K562 (cell line): ENCODE measurements at regions not wholly inside any gene's neighbourhood (a gene's known extent, or its start where the extent isn't known, plus 50 kb on each side); places are given as distances from the start of the nearest gene placed in this dataset.

Experiments used
- ATAC-seq: fragments of 200-7000 bp; cut with Tn5 transposase; 3 replicates; pipeline ENCODE4 v1.9.1; 2020; ENCODE audit warnings: moderate library complexity
- BruUV-seq: library from RNA; stranded (reverse); fragments of 400-500 nt; replicated peaks from 2 replicates; lab custom pipeline; 2021; lab: Mats Ljungman, UMichigan
- CTCF ChIA-PET: fragments of 300-600 bp; formaldehyde crosslinking; extraction: SDS; loops from one replicate; lab custom pipeline; 2021; ENCODE audit warnings: low intra/inter-chr PET ratio; lab: Yijun Ruan, JAX
- POLR2A ChIA-PET: fragments of 300-600, 350-650 bp; sonication (Branson Sonifier 250); formaldehyde crosslinking; extraction: SDS; loops from one replicate; lab custom pipeline; 2021; ENCODE audit warnings: antibody characterized with exemption, inconsistent platforms; lab: Yijun Ruan, JAX
- DNase-seq, 4 experiments: peaks; one replicate each; pipeline versions ENCODE4 v3.0.0 to v3.0.0-alpha.2; 2011 to 2018; ENCODE audit warnings: low spot score in 3 of 4, mixed read lengths in 3 of 4; ENCODE audit errors: extremely low read depth in 1 of 4
- FAIRE-seq: peaks from 2 replicates; lab custom pipeline; 2011; peaks lifted over from hg19 to GRCh38; lab: Jason Lieb, UNC
- H2AFZ ChIP-seq: 2 replicates; pipeline ENCODE4 v1.6.0; 2011; ENCODE audit warnings: low read depth, low read length, control low read depth, inconsistent platforms
- H3K27ac ChIP-seq: fragments of 200-600 bp; 3 replicates; pipeline ENCODE4 v1.8.0; 2011; ENCODE audit warnings: low read depth, mild to moderate bottlenecking, control low read depth, inconsistent platforms, low read length, moderate library complexity, mixed read lengths; ENCODE audit errors: extremely low read depth
- H3K27me3 ChIP-seq, 2 experiments: fragments of 300-600 bp in 1 of 2; 2 replicates in 1 of 2; 3 replicates in 1 of 2; pipeline versions ENCODE4 v1.6.0 to v1.8.0; 2011; ENCODE audit warnings: inconsistent platforms in 2 of 2, low read length in 2 of 2, mild to moderate bottlenecking in 1 of 2, mixed read lengths in 1 of 2, moderate library complexity in 1 of 2; ENCODE audit not compliant: control insufficient read depth in 2 of 2, insufficient read depth in 2 of 2
- H3K36me3 ChIP-seq: fragments of 300-600 bp; 3 replicates; pipeline ENCODE4 v1.8.0; 2011; ENCODE audit warnings: mild to moderate bottlenecking, low read length, inconsistent platforms; ENCODE audit not compliant: control insufficient read depth, insufficient read depth
- H3K4me1 ChIP-seq, 2 experiments: fragments of 200-600 bp in 1 of 2; replicated peaks in 1 of 2; 2 replicates in 1 of 2; 3 replicates in 1 of 2; pipeline versions ENCODE4 v1.5.1 to v1.8.0; 2011; ENCODE audit warnings: inconsistent platforms in 2 of 2, low read length in 2 of 2, mild to moderate bottlenecking in 1 of 2, mixed read lengths in 1 of 2, moderate library complexity in 1 of 2; ENCODE audit not compliant: control insufficient read depth in 2 of 2, insufficient read depth in 2 of 2
- H3K4me2 ChIP-seq: 2 replicates; pipeline ENCODE4 v1.6.1; 2011; ENCODE audit warnings: low read length, control low read depth, inconsistent platforms, mixed read lengths; ENCODE audit not compliant: insufficient read depth
- H3K4me3 ChIP-seq: fragments of 200-600 bp; sonication (generic), shearing (Covaris generic); 2 replicates; pipeline ENCODE4 v1.5.1; 2016; ENCODE audit warnings: control low read depth, inconsistent platforms
- H3K79me2 ChIP-seq: fragments of 200-600 bp; 3 replicates; pipeline ENCODE4 v1.8.0; 2011; ENCODE audit warnings: low read length, inconsistent platforms; ENCODE audit not compliant: control insufficient read depth, insufficient read depth
- H3K9ac ChIP-seq, 2 experiments: 2 replicates each; pipeline versions ENCODE4 v1.6.0 to v1.6.1; 2011; ENCODE audit warnings: low read depth in 2 of 2, low read length in 2 of 2, control low read depth in 1 of 2, inconsistent platforms in 1 of 2, mild to moderate bottlenecking in 1 of 2, mixed read lengths in 1 of 2; ENCODE audit not compliant: insufficient read depth in 1 of 2
- H3K9me1 ChIP-seq: one replicate; pipeline ENCODE4 v1.6.0; 2011; ENCODE audit warnings: inconsistent platforms, mild to moderate bottlenecking, low read length, moderate library complexity; ENCODE audit not compliant: control insufficient read depth, insufficient read depth
- H3K9me3 ChIP-seq: replicated peaks from 2 replicates; pipeline ENCODE4 v1.5.1; 2011; ENCODE audit warnings: low read depth, low read length, inconsistent platforms; ENCODE audit not compliant: control insufficient read depth, insufficient read depth
- H4K20me1 ChIP-seq: replicated peaks from 2 replicates; pipeline ENCODE4 v1.6.1; 2011; ENCODE audit warnings: low read length, inconsistent platforms, mixed read lengths; ENCODE audit not compliant: control insufficient read depth, insufficient read depth
- ATF3 ChIP-seq, 2 experiments: fragments of 450-650 bp in 1 of 2; sonication (generic) in 1 of 2; formaldehyde crosslinking in 1 of 2; IDR thresholded peaks in 1 of 2; conservative IDR thresholded peaks in 1 of 2; 2 replicates each; pipeline versions ENCODE4 v1.6.1 to v1.8.1; 2016 to 2023; ENCODE audit warnings: mild to moderate bottlenecking in 2 of 2, moderate library complexity in 2 of 2, inconsistent platforms in 1 of 2, missing genetic modification reagents in 1 of 2
- BHLHE40 ChIP-seq: IDR thresholded peaks from 2 replicates; pipeline ENCODE4 v1.6.1; 2011; ENCODE audit warnings: low read length, improper control_type of control experiment
- E2F3 ChIP-seq: fragments of 250-450 bp; sonication (Bioruptor Pico); IDR thresholded peaks from 2 replicates; pipeline ENCODE4 v1.4.0; 2020; ENCODE audit warnings: mild to moderate bottlenecking
- GTF3C2 ChIP-seq: IDR thresholded peaks from 3 replicates; pipeline ENCODE4 v1.6.1; 2011; ENCODE audit warnings: borderline replicate concordance, mild to moderate bottlenecking, moderate library complexity; ENCODE audit not compliant: insufficient read length; ENCODE audit errors: extremely low read depth
- HDAC3 ChIP-seq: fragments of 450-650 bp; IDR thresholded peaks from 2 replicates; pipeline ENCODE4 v1.6.1; 2018; ENCODE audit warnings: borderline replicate concordance, mild to moderate bottlenecking, moderate library complexity; ENCODE audit not compliant: partially characterized antibody
- IRF2 ChIP-seq: sonication (generic); formaldehyde crosslinking; IDR thresholded peaks from 2 replicates; pipeline ENCODE4 v1.8.1; 2022; ENCODE audit warnings: mild to moderate bottlenecking, missing genetic modification reagents
- KLF16 ChIP-seq: IDR thresholded peaks from 2 replicates; pipeline ENCODE4 v1.6.1; 2016; ENCODE audit warnings: antibody characterized with exemption
- NBN ChIP-seq: fragments of 450-650 bp; IDR thresholded peaks from 2 replicates; pipeline ENCODE4 v1.6.1; 2016; ENCODE audit warnings: low read depth, mild to moderate bottlenecking
- RHOXF2B ChIP-seq: fragments of 250-450 bp; sonication (Bioruptor Pico); conservative IDR thresholded peaks from 2 replicates; pipeline ENCODE4 v1.5.1; 2021
- SETDB1 ChIP-seq: IDR thresholded peaks from one replicate; pipeline ENCODE4 v1.6.1; 2012; ENCODE audit warnings: low read length, control low read depth, inconsistent platforms
- WGBS: fragments of 100-300 bp; shearing (Covaris generic); methylation state at CpG from one replicate; pipeline ENCODE4 v1.1.6; 2016; ENCODE audit warnings: low coverage, mixed read lengths; ENCODE audit not compliant: insufficient coverage; ENCODE audit errors: missing lambda C conversion rate; 5-methylcytosine and 5-hydroxymethylcytosine counted together
- in situ Hi-C: fragments of 300-500 bp; cut with MboI; formaldehyde crosslinking; loops from 4 replicates; pipeline ENCODE4 v1.15.0; 2018; ENCODE audit warnings: inconsistent platforms, mixed read lengths
- intact Hi-C: fragments of 100-400 bp; cut with micrococcal nuclease; formaldehyde crosslinking; loops from 2 replicates; pipeline ENCODE4 v1.14.2; 2022
- TF ChIP-seq, protein P1 (sequence below): sonication (generic); formaldehyde crosslinking; IDR thresholded peaks from 2 replicates; pipeline ENCODE4 v1.9.0; 2022; ENCODE audit warnings: mild to moderate bottlenecking, missing genetic modification reagents
- TF ChIP-seq, protein P2 (sequence below): fragments of 450-650 bp; formaldehyde crosslinking; IDR thresholded peaks from 2 replicates; pipeline ENCODE4 v1.4.0; 2020; ENCODE audit warnings: mild to moderate bottlenecking, moderate library complexity

GRCh38 chr10:36647540-36647939, 477.9 kb upstream of the ANKRD30A start (continued):
- TF ChIP-seq GTF3C2 (no peak), KLF16 (no peak), ATF3 (IDR thresholded peaks at IDR 0.05) (no peak), ATF3 (CRISPR knock-in tag; conservative IDR thresholded peaks at IDR 0.05) (no peak)

- CTCF ChIA-PET = no interaction called here
- Histone ChIP-seq H3K9me1 (no peaks in the 10 kb centered on the region), H3K4me2 (no peak overlapping the region), H2AFZ (no peak overlapping the region), H3K79me2 (no peaks in the 10 kb centered on the region)
- BruUV-seq = no TSS peak
- ATAC-seq (no peak), DNase-seq (no peak)
- TF ChIP-seq IRF2 (no peak), RHOXF2B (CRISPR knock-in tag) (no peak), E2F3 (CRISPR knock-in tag) (no peak), BHLHE40 (no peak), SETDB1 (no peak), HDAC3 (no peak), NBN (no peak)
- TF ChIP-seq, protein P1, sequence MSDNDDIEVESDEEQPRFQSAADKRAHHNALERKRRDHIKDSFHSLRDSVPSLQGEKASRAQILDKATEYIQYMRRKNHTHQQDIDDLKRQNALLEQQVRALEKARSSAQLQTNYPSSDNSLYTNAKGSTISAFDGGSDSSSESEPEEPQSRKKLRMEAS = no peak
- TF ChIP-seq, protein P2, sequence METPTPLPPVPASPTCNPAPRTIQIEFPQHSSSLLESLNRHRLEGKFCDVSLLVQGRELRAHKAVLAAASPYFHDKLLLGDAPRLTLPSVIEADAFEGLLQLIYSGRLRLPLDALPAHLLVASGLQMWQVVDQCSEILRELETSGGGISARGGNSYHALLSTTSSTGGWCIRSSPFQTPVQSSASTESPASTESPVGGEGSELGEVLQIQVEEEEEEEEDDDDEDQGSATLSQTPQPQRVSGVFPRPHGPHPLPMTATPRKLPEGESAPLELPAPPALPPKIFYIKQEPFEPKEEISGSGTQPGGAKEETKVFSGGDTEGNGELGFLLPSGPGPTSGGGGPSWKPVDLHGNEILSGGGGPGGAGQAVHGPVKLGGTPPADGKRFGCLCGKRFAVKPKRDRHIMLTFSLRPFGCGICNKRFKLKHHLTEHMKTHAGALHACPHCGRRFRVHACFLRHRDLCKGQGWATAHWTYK = no peak
- TF ChIP-seq, all 486 proteins: peak for 0
- FAIRE-seq = no peak
- Histone ChIP-seq H4K20me1 (no peaks in the 10 kb centered on the region), H3K36me3 (no peaks in the 10 kb centered on the region), H3K9me3 (0 out of 2 replicates have a peak, but pooled peaks cover 2% of the 10 kb centered on the region), H3K9ac (no peak overlapping the region), H3K4me3 (no peak overlapping the region), H3K27me3 (no peaks in the 10 kb centered on the region), H3K27ac (no peak overlapping the region), H3K4me1 (no peaks in the 10 kb centered on the region)
- POLR2A ChIA-PET = no interaction called here
- intact Hi-C loops = no loop called here
- in situ Hi-C loops = no loop called here
- WGBS = 0% methylated on average over 4 of the region's 4 CpGs
These were observed 484.8 kb upstream of the ANKRD30A start for GRCh38 chr10:36640626-36641025.
